Prostate gland (tissue), 2 donors: ENCODE measurements at regions not wholly inside any gene's neighbourhood (a gene's known extent, or its start where the extent isn't known, plus 50 kb on each side); places are given as distances from the start of the nearest gene placed in this dataset.

ENCODE experiments used
- CTCF ChIP-seq, 4 experiments: fragments of 200-600 bp in 2 of 4; fragments of 450-650 bp in 2 of 4; sonication (generic) in 2 of 4; IDR thresholded peaks; 1 replicate in 3 of 4; 2 replicates in 1 of 4; pipeline ENCODE4 v1.5.1; 2016 to 2019; ENCODE audit warnings: antibody characterized with exemption in 4 of 4, mild to moderate bottlenecking in 2 of 4, moderate library complexity in 2 of 4
- POLR2AphosphoS5 ChIP-seq: sonication (generic); formaldehyde crosslinking; IDR thresholded peaks from one replicate; pipeline ENCODE4 v1.6.1; 2017; ENCODE audit warnings: antibody characterized with exemption

GRCh38 chr4:27100713-27101112, 240.1 kb downstream of the STIM2 start:
- TF ChIP-seq CTCF (IDR thresholded peaks at IDR 0.05): no peak
- no peak for TF ChIP-seq POLR2AphosphoS5
